ENCODE measurements at regions not wholly inside any gene's neighbourhood (a gene's known extent, or its start where the extent isn't known, plus 50 kb on each side); places are given as distances from the start of the nearest gene placed in this dataset.

DNA sequence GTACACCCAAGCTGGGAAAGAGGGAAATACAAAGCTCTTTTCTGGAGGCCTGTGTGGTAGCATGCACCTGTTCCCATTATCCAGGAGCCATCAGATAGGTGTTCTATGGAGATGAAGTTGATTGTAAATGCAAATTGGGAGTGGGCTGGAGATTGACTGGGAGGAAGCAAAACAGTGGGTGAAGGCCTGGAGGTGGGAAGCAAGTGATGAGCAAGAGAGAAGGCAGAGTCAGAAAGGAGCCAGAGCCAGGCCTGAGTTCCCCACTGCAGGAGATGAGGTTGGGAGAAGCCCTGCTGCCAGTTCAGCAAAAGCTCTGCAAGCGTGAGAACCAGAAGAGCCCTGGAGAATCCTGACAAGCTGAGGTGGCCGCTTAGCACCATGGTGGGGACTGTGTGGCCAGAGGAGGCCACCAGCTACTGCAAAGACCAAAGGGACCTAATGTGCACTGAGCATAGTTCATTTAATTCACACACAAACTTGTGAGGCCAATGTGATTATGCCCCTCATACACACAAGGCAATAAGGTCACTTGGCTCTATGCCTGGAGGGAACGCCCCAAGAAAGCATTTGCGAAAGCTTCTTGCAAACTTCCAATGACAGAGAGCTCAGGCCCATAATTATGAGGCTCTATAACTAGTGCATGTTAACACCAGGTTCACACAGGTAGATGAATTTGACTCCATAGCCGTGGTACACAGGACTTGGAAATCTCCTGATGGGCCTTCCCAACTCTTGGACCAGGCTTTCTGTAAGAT lies 73.0 kb upstream of the GRIK3 start:
- Histone ChIP-seq H3K36me3 (ENCODE audit: low read depth) (no peaks in the 10 kb centered on the region), H3K4me1 (ENCODE audit: low read depth) (no peaks in the 10 kb centered on the region), H3K4me3 (no peak overlapping the region), H3K9me3 (no peaks in the 10 kb centered on the region)
- intact Hi-C loops (cut with DNase I, micrococcal nuclease), result no loop called here
- no peak for DNase-seq
- TF ChIP-seq CTCF (IDR thresholded peaks at IDR 0.05), result no peak
- ATAC-seq, result no peak

GRCh38 chr1:37108596-37109188 lies 74.4 kb upstream of the GRIK3 start:
- no peak for DNase-seq
- no peaks in the 10 kb centered on the region for H3K36me3 ChIP-seq (ENCODE audit: low read depth)
- intact Hi-C loops (cut with DNase I, micrococcal nuclease), result no loop called here
- no peaks in the 10 kb centered on the region for H3K9me3 ChIP-seq
- H3K4me3 ChIP-seq, result no peak overlapping the region
- no peak for ATAC-seq
- no peaks in the 10 kb centered on the region for H3K4me1 ChIP-seq (ENCODE audit: low read depth)
- no peak for TF ChIP-seq CTCF (IDR thresholded peaks at IDR 0.05)

GRCh38 chr1:37112430-37112829 lies 78.1 kb upstream of the GRIK3 start:
- no peak for TF ChIP-seq CTCF (IDR thresholded peaks at IDR 0.05)
- no peaks in the 10 kb centered on the region for H3K9me3 ChIP-seq
- ATAC-seq (no peak), DNase-seq (no peak)
- no peaks in the 10 kb centered on the region for H3K4me1 ChIP-seq (ENCODE audit: low read depth)
- H3K4me3 ChIP-seq, result no peak overlapping the region
- no peaks in the 10 kb centered on the region for H3K36me3 ChIP-seq (ENCODE audit: low read depth)
- intact Hi-C loops (cut with DNase I, micrococcal nuclease), result no loop called here

DNA sequence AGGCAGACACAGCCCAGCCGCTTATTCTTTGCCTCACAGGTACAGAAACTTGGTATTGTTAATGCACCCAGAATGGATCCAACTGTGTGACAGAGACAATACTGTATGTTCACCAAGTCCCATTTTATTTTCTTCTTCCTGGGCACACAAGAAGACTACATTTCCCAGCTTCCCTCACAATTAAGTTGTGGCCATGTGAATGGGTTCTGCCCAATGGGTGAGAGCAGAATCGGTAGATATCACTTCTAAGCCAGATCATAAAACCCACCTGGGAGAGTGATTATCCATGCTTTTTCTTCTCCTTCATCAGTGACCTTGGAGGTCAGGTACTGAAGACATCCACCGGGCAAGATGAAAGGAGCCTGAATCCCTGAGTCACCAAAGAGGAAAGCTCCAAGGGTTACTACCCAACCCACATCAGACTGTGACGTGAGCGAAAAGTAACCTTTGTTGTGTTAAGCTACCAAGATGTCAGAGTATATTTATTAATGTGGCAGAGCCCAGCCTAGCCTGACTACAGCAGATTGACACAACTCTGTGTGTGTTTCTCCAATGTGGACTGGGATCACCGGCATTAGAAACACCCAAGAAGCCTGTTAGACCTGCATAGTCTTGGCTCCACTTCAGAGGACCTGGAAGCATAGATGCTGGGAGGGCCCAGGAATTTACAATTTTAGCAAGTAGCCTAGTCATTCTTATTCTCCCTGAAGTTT lies 79.1 kb upstream of the GRIK3 start:
- H3K9me3 ChIP-seq, result no peaks in the 10 kb centered on the region
- intact Hi-C loops (cut with DNase I, micrococcal nuclease), result no loop called here
- no peaks in the 10 kb centered on the region for H3K36me3 ChIP-seq (ENCODE audit: low read depth)
- ATAC-seq (no peak), DNase-seq (no peak)
- no peak for TF ChIP-seq CTCF (IDR thresholded peaks at IDR 0.05)
- H3K4me1 ChIP-seq (ENCODE audit: low read depth), result no peaks in the 10 kb centered on the region
- no peak overlapping the region for H3K4me3 ChIP-seq

DNA sequence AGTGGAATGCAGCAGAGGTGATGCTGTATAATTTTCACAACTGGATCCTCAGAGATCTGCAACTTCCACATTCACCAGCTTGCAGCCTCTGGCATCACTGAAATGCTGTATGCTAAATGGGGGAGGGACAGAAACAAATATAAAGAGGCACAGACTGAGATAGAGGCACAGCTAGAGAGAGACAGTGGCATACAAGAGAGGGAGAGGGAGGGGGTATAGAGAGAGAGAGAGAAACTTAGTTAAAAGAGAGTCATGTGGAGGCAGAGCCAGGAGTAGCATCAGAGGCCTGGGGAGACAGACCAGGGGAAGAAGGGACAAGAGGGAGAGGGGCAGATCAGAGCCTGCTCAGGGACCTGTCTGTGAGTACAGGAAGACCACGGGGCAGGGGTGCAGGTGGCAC lies 84.5 kb upstream of the GRIK3 start:
- DNase-seq (no peak), ATAC-seq (no peak)
- no peaks in the 10 kb centered on the region for H3K36me3 ChIP-seq (ENCODE audit: low read depth)
- no peak for TF ChIP-seq CTCF (IDR thresholded peaks at IDR 0.05)
- H3K4me1 ChIP-seq (ENCODE audit: low read depth), result no peaks in the 10 kb centered on the region
- intact Hi-C loops (cut with DNase I, micrococcal nuclease), result no loop called here
- H3K9me3 ChIP-seq, result no peaks in the 10 kb centered on the region
- H3K4me3 ChIP-seq, result no peak overlapping the region

Data from mucosa of descending colon (tissue), 3 donors.